ENCODE measurements at regions not wholly inside any gene's neighbourhood (a gene's known extent, or its start where the extent isn't known, plus 50 kb on each side); places are given as distances from the start of the nearest gene placed in this dataset.
A peak's percentile ranks its signal among the peaks of the same experiment; 100 is the strongest.
"Not testable (repeated sequence)": the region's sequence is repeated elsewhere in the genome, so short reads cannot be mapped to it uniquely, and the experiment has no call there.

- H3K27ac ChIP-seq = no peak overlapping the region
- no peak for TF ChIP-seq POLR2A (IDR thresholded peaks at IDR 0.05)
- TF ChIP-seq, protein P1, sequence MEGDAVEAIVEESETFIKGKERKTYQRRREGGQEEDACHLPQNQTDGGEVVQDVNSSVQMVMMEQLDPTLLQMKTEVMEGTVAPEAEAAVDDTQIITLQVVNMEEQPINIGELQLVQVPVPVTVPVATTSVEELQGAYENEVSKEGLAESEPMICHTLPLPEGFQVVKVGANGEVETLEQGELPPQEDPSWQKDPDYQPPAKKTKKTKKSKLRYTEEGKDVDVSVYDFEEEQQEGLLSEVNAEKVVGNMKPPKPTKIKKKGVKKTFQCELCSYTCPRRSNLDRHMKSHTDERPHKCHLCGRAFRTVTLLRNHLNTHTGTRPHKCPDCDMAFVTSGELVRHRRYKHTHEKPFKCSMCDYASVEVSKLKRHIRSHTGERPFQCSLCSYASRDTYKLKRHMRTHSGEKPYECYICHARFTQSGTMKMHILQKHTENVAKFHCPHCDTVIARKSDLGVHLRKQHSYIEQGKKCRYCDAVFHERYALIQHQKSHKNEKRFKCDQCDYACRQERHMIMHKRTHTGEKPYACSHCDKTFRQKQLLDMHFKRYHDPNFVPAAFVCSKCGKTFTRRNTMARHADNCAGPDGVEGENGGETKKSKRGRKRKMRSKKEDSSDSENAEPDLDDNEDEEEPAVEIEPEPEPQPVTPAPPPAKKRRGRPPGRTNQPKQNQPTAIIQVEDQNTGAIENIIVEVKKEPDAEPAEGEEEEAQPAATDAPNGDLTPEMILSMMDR (IDR thresholded peaks at IDR 0.05 in 4 of 5, conservative IDR thresholded peaks at IDR 0.05 in 1 of 5) = no peak
- no peak overlapping the region for H3K4me3 ChIP-seq
- no peaks in the 10 kb centered on the region for H3K9me3 ChIP-seq
- no peaks in the 10 kb centered on the region for H3K36me3 ChIP-seq
- H3K27me3 ChIP-seq = no peaks in the 10 kb centered on the region
- no peaks in the 10 kb centered on the region for H3K4me1 ChIP-seq
- intact Hi-C loops (cut with DNase I; ENCODE audit: low total_unique reads) (no loop called here), in situ Hi-C loops (cut with MboI; ENCODE audit: low sequenced_read_pairs in 4 of 4) (no loop called here)
- ATAC-seq (no peak), DNase-seq (no peak)
Measured at GRCh38 chr6:14520029-14520428, 402.5 kb downstream of the CD83 start.

DNA sequence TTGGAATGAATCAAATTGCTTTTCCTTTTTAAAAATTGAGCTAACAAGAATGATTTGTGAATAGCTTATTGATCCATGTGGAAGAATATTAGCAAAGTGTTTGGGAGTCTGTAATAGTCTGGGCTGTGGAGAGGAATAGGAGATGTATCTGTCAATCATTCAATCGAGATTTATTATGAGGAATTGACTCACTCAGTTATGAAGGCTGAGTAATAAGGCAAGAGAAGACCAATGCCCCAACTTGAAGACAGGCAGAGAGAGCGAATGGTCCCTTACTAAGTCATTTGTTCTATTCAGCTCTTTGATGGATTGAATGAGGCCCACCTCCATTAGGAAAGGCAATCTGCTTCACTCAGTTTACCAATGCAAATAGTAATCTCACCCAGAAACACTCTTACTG, 403.0 kb downstream of the CD83 start:
- intact Hi-C loops (cut with DNase I; ENCODE audit: low total_unique reads) (no loop called here), in situ Hi-C loops (cut with MboI; ENCODE audit: low sequenced_read_pairs in 4 of 4) (no loop called here)
- Histone ChIP-seq H3K27ac (no peak overlapping the region), H3K9me3 (no peaks in the 10 kb centered on the region), H3K4me3 (no peak overlapping the region), H3K4me1 (no peaks in the 10 kb centered on the region), H3K36me3 (no peaks in the 10 kb centered on the region), H3K27me3 (no peaks in the 10 kb centered on the region)
- DNase-seq (no peak), ATAC-seq (no peak)
- TF ChIP-seq, protein P1 (IDR thresholded peaks at IDR 0.05 in 4 of 5, conservative IDR thresholded peaks at IDR 0.05 in 1 of 5) = no peak
- TF ChIP-seq POLR2A (IDR thresholded peaks at IDR 0.05) = no peak

- DNase-seq = no peak
- Histone ChIP-seq H3K9me3 (no peaks in the 10 kb centered on the region), H3K27ac (no peak overlapping the region), H3K4me3 (no peak overlapping the region), H3K4me1 (no peaks in the 10 kb centered on the region), H3K27me3 (no peaks in the 10 kb centered on the region), H3K36me3 (no peaks in the 10 kb centered on the region)
- in situ Hi-C loops (cut with MboI; ENCODE audit: low sequenced_read_pairs in 4 of 4) (no loop called here), intact Hi-C loops (cut with DNase I; ENCODE audit: low total_unique reads) (no loop called here)
- no peak for ATAC-seq
- TF ChIP-seq, protein P1 (IDR thresholded peaks at IDR 0.05 in 4 of 5, conservative IDR thresholded peaks at IDR 0.05 in 1 of 5) = no peak
- TF ChIP-seq POLR2A (IDR thresholded peaks at IDR 0.05) = no peak
Measured at GRCh38 chr6:14521141-14521540, 403.6 kb downstream of the CD83 start.

DNA sequence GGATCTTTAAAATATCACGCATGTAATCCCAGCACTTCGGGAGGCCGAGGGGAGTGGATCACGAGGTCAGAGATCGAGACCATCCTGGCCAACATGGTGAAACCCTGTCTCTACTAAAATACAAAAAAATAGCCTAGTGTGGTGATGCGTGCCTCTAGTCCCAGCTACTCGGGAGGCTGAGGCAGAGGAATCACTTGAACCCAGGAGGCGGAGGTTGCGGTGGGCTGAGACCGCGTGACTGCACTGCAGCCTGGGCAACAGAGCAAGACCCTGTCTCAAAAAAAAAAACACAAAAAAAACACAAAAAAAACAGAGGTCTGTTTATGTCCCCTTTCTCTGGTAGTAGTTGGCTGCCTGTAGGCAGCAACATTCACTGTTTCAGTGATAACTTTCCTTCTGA, 404.3 kb downstream of the CD83 start:
- DNase-seq; H3K27me3 ChIP-seq; H3K4me3 ChIP-seq; ATAC-seq; intact Hi-C loops (cut with DNase I; ENCODE audit: low total_unique reads); H3K4me1 ChIP-seq; H3K9me3 ChIP-seq; H3K27ac ChIP-seq; in situ Hi-C loops (cut with MboI; ENCODE audit: low sequenced_read_pairs in 4 of 4); H3K36me3 ChIP-seq: not testable (repeated sequence)

GRCh38 chr6:14524319-14524718, 406.7 kb downstream of the CD83 start:
- in situ Hi-C loops (cut with MboI; ENCODE audit: low sequenced_read_pairs in 4 of 4) (no loop called here), intact Hi-C loops (cut with DNase I; ENCODE audit: low total_unique reads) (no loop called here)
- Histone ChIP-seq H3K4me3 (no peak overlapping the region), H3K9me3 (no peaks in the 10 kb centered on the region), H3K27ac (no peak overlapping the region), H3K4me1 (no peaks in the 10 kb centered on the region), H3K27me3 (no peaks in the 10 kb centered on the region), H3K36me3 (no peaks in the 10 kb centered on the region)
- ATAC-seq (peak in 1 of 2 donors; percentile 68), DNase-seq (peak in 1 of 2 donors; percentile 26)
- no peak for TF ChIP-seq POLR2A (IDR thresholded peaks at IDR 0.05)
- TF ChIP-seq, protein P1 (IDR thresholded peaks at IDR 0.05 in 4 of 5, conservative IDR thresholded peaks at IDR 0.05 in 1 of 5) = no peak
